Occipital lobe (tissue), 2 donors: ENCODE measurements at regions not wholly inside any gene's neighbourhood (a gene's known extent, or its start where the extent isn't known, plus 50 kb on each side); places are given as distances from the start of the nearest gene placed in this dataset. TPM values are rescaled to one million over a fixed set of nuclear protein-coding genes. Genes with fewer than 3 reads are reported as not detected.

Experiments
- DNase-seq: peaks from one replicate; lab custom pipeline; 2025; lab: John Stamatoyannopoulos, UW
- small RNA-seq: library from RNA; depleted of rRNA; stranded (forward); fragments of <200 nt; gene quantifications from one replicate; pipeline ENCODE3, GENCODE V24; 2014

GRCh38 chr5:103617090-103617489 lies 54.5 kb upstream of the NUDT12 start:
- DNase-seq = no peak

DNA sequence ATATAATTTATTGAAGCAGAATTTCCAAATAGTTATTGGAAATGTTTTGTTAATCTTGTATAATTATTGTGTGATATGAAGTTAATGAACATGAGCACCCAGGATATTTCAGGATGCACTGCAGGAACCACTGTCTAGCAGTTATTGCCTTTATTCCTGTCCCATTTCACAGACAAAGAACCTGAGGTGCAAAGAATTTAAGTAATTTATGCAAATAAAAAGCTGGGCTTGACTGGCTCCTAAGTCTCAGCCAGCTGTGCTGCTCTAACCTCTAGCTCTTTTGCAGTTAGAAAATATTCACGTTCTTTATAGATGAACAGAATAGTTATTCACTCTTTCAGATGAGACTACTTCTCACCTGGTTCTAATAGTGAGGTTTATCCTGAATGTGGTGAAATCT lies 50.0 kb upstream of the NUDT12 start:
- DNase-seq = no peak

Small RNAs in the stretch of these regions (small RNA-seq; reads per million reads assigned to genes)
- not detected for gene PSMC1P5
- not detected for gene RF00322
- not detected for gene RN7SL255P
- not detected for gene RNA5SP189
- gene RNU1-140P = 0.09 reads per million
- gene RNU6-334P = not detected
